ENCODE measurements at regions not wholly inside any gene's neighbourhood (a gene's known extent, or its start where the extent isn't known, plus 50 kb on each side); places are given as distances from the start of the nearest gene placed in this dataset.
"Not testable (repeated sequence)": the region's sequence is repeated elsewhere in the genome, so short reads cannot be mapped to it uniquely, and the experiment has no call there.

GRCh38 chr17:68700421-68700820 is 99.3 kb upstream of the FAM20A start:
- no peak for DNase-seq (ENCODE audit: low spot score)

- no peak for DNase-seq (ENCODE audit: low spot score)
Observed at GRCh38 chr17:68699936-68700335, 98.8 kb upstream of the FAM20A start.

GRCh38 chr17:68698746-68699145 is 97.6 kb upstream of the FAM20A start:
- DNase-seq (ENCODE audit: low spot score): no peak

- DNase-seq (ENCODE audit: low spot score): no peak
Observed at GRCh38 chr17:68697850-68698361, 96.7 kb upstream of the FAM20A start.

GRCh38 chr17:68695659-68696058 is 94.5 kb upstream of the FAM20A start:
- DNase-seq (ENCODE audit: low spot score): no peak

GRCh38 chr17:68694791-68695485 is 93.8 kb upstream of the FAM20A start:
- peak; percentile 3 for DNase-seq (ENCODE audit: low spot score)

- DNase-seq (ENCODE audit: low spot score): no peak
Observed at GRCh38 chr17:68693896-68694295, 92.7 kb upstream of the FAM20A start.

GRCh38 chr17:68693466-68693865 is 92.3 kb upstream of the FAM20A start:
- DNase-seq (ENCODE audit: low spot score): no peak

- no peak for DNase-seq (ENCODE audit: low spot score)
Observed at GRCh38 chr17:68686108-68686988, 85.2 kb upstream of the FAM20A start.

- DNase-seq (ENCODE audit: low spot score): no peak
Observed at GRCh38 chr17:68684949-68685357, 83.8 kb upstream of the FAM20A start.

GRCh38 chr17:68682903-68683302 is 81.7 kb upstream of the FAM20A start:
- DNase-seq (ENCODE audit: low spot score): no peak

- no peak for DNase-seq (ENCODE audit: low spot score)
Observed at GRCh38 chr17:68679882-68680281, 78.7 kb upstream of the FAM20A start.

- no peak for DNase-seq (ENCODE audit: low spot score)
Observed at GRCh38 chr17:68676856-68677255, 75.7 kb upstream of the FAM20A start.

- DNase-seq (ENCODE audit: low spot score): no peak
Observed at GRCh38 chr17:68675723-68676122, 74.6 kb upstream of the FAM20A start.

GRCh38 chr17:68674029-68674925 is 73.1 kb upstream of the FAM20A start:
- no peak for DNase-seq (ENCODE audit: low spot score)

- DNase-seq (ENCODE audit: low spot score): no peak
Observed at GRCh38 chr17:68670967-68671693, 70.0 kb upstream of the FAM20A start.

- DNase-seq (ENCODE audit: low spot score): not testable (repeated sequence)
Observed at GRCh38 chr17:68666438-68666837, 65.3 kb upstream of the FAM20A start.

GRCh38 chr17:68665373-68665772 is 64.2 kb upstream of the FAM20A start:
- DNase-seq (ENCODE audit: low spot score): no peak

GRCh38 chr17:68662479-68662878 is 61.3 kb upstream of the FAM20A start:
- DNase-seq (ENCODE audit: low spot score): no peak

- no peak for DNase-seq (ENCODE audit: low spot score)
Observed at GRCh38 chr17:68662037-68662432, 60.9 kb upstream of the FAM20A start.

GRCh38 chr17:68661265-68662036 is 60.3 kb upstream of the FAM20A start:
- DNase-seq (ENCODE audit: low spot score): no peak
